IMR-90 (cell line): ENCODE measurements at regions not wholly inside any gene's neighbourhood (a gene's known extent, or its start where the extent isn't known, plus 50 kb on each side); places are given as distances from the start of the nearest gene placed in this dataset.

Experiments used
- ATAC-seq: fragments of 200-7000 bp; cut with Tn5 transposase; 2 replicates; pipeline ENCODE4 v1.9.1; 2020; ENCODE audit warnings: low read depth, mild to moderate bottlenecking, moderate library complexity
- BruUV-seq: library from RNA; stranded (reverse); fragments of 400-500 nt; replicated peaks from 2 replicates; lab custom pipeline; 2021; lab: Mats Ljungman, UMichigan
- CTCF ChIA-PET: fragments of 300-600 bp; formaldehyde crosslinking; extraction: SDS; loops from one replicate; lab custom pipeline; 2021; ENCODE audit warnings: antibody characterized with exemption; lab: Yijun Ruan, JAX
- POLR2A ChIA-PET: fragments of 300-600 bp; sonication (Branson Sonifier 250); formaldehyde crosslinking; loops from one replicate; lab custom pipeline; 2022; ENCODE audit warnings: antibody characterized with exemption; ENCODE audit not compliant: unreplicated experiment; lab: Charles Lee
- DNase-seq: peaks from one replicate; pipeline ENCODE4 v3.0.0; 2013
- H2AFZ ChIP-seq: replicated peaks from 2 replicates; pipeline ENCODE3; 2013; ENCODE audit warnings: low read length, mild to moderate bottlenecking; ENCODE audit not compliant: poor library complexity
- H2AK5ac ChIP-seq: 2 replicates; pipeline ENCODE4 v1.6.1; 2013; ENCODE audit warnings: low read depth, low read length, inconsistent platforms
- H2AK9ac ChIP-seq: replicated peaks from 2 replicates; pipeline ENCODE3; 2013; ENCODE audit warnings: mild to moderate bottlenecking, low read depth, low read length, moderate library complexity; ENCODE audit not compliant: poor library complexity
- H2BK120ac ChIP-seq: 2 replicates; pipeline ENCODE4 v1.6.1; 2013; ENCODE audit warnings: low read depth, low read length, inconsistent platforms
- H2BK15ac ChIP-seq: 3 replicates; pipeline ENCODE4 v1.6.1; 2013; ENCODE audit warnings: low read depth, low read length, inconsistent platforms
- H2BK20ac ChIP-seq: 2 replicates; pipeline ENCODE4 v1.6.1; 2013; ENCODE audit warnings: low read depth, mild to moderate bottlenecking, inconsistent platforms, low read length, moderate library complexity
- H2BK5ac ChIP-seq: 2 replicates; pipeline ENCODE4 v1.6.1; 2013; ENCODE audit warnings: mild to moderate bottlenecking, low read depth, low read length, inconsistent platforms; ENCODE audit not compliant: poor library complexity, severe bottlenecking
- H3K14ac ChIP-seq: replicated peaks from 2 replicates; pipeline ENCODE4 v1.6.1; 2013; ENCODE audit warnings: low read depth, low read length, inconsistent platforms
- H3K18ac ChIP-seq: 2 replicates; pipeline ENCODE4 v1.6.1; 2013; ENCODE audit warnings: low read depth, low read length, control low read depth
- H3K23ac ChIP-seq: 2 replicates; pipeline ENCODE4 v1.6.1; 2013; ENCODE audit warnings: low read depth, low read length, inconsistent platforms
- H3K27ac ChIP-seq: 2 replicates; pipeline ENCODE4 v1.5.1; 2013; ENCODE audit warnings: mild to moderate bottlenecking, control low read depth, low read length; ENCODE audit not compliant: insufficient read depth
- H3K27me3 ChIP-seq: 2 replicates; pipeline ENCODE4 v1.6.1; 2013; ENCODE audit warnings: low read length; ENCODE audit not compliant: control insufficient read depth, insufficient read depth
- H3K36me3 ChIP-seq: 2 replicates; pipeline ENCODE4 v1.6.1; 2013; ENCODE audit warnings: low read length, mixed read lengths; ENCODE audit not compliant: control insufficient read depth, insufficient read depth
- H3K4ac ChIP-seq: 2 replicates; pipeline ENCODE4 v1.6.1; 2013; ENCODE audit warnings: low read depth, low read length, inconsistent platforms
- H3K4me1 ChIP-seq: 2 replicates; pipeline ENCODE4 v1.6.1; 2013; ENCODE audit warnings: low read length, mixed read lengths; ENCODE audit not compliant: control insufficient read depth, insufficient read depth
- H3K4me2 ChIP-seq: 2 replicates; pipeline ENCODE4 v1.6.1; 2013; ENCODE audit warnings: low read depth, mild to moderate bottlenecking, control low read depth, low read length, moderate library complexity
- H3K4me3 ChIP-seq: 2 replicates; pipeline ENCODE4 v1.5.1; 2013; ENCODE audit warnings: low read depth, mild to moderate bottlenecking, control low read depth, low read length, moderate library complexity; ENCODE audit not compliant: insufficient read depth
- H3K56ac ChIP-seq: 2 replicates; pipeline ENCODE4 v1.6.1; 2013; ENCODE audit warnings: low read length, inconsistent platforms; ENCODE audit not compliant: insufficient read depth; ENCODE audit errors: extremely low read depth
- H3K79me1 ChIP-seq, 2 experiments: 2 replicates each; pipeline ENCODE4 v1.6.1; 2013; ENCODE audit warnings: low read length in 2 of 2, inconsistent platforms in 1 of 2, low read depth in 1 of 2
- H3K9ac ChIP-seq: 2 replicates; pipeline ENCODE4 v1.6.1; 2013; ENCODE audit warnings: low read depth, low read length, control low read depth
- H3K9me1 ChIP-seq: 2 replicates; pipeline ENCODE4 v1.6.1; 2013; ENCODE audit warnings: low read length, inconsistent platforms; ENCODE audit not compliant: insufficient read depth
- H3K9me3 ChIP-seq: 2 replicates; pipeline ENCODE4 v1.6.1; 2013; ENCODE audit warnings: low read length; ENCODE audit not compliant: control insufficient read depth, insufficient read depth
- H4K20me1 ChIP-seq: 2 replicates; pipeline ENCODE4 v1.6.1; 2013; ENCODE audit warnings: low read length, inconsistent platforms; ENCODE audit not compliant: insufficient read depth
- H4K5ac ChIP-seq: 2 replicates; pipeline ENCODE4 v1.6.1; 2013; ENCODE audit warnings: mild to moderate bottlenecking, low read depth, low read length, control low read depth
- H4K8ac ChIP-seq, 2 experiments: 2 replicates each; pipeline ENCODE4 v1.6.1; 2013; ENCODE audit warnings: low read depth in 2 of 2, low read length in 2 of 2, control low read depth in 1 of 2, inconsistent platforms in 1 of 2
- H4K91ac ChIP-seq: 2 replicates; pipeline ENCODE4 v1.6.1; 2013; ENCODE audit warnings: low read depth, low read length, inconsistent platforms; ENCODE audit not compliant: insufficient read depth
- BHLHE40 ChIP-seq: fragments of 150-350 bp; IDR thresholded peaks from 2 replicates; pipeline ENCODE4 v1.6.1; 2016; ENCODE audit warnings: mild to moderate bottlenecking, low read depth, low read length
- CHD1 ChIP-seq: IDR thresholded peaks from 2 replicates; pipeline ENCODE4 v1.6.1; 2012; ENCODE audit warnings: low read depth, low read length, improper control_type of control experiment
- FOS ChIP-seq: fragments of 150-350 bp; IDR thresholded peaks from 2 replicates; pipeline ENCODE4 v1.6.1; 2016; ENCODE audit warnings: low read depth, low read length
- MAFK ChIP-seq: IDR thresholded peaks from 2 replicates; pipeline ENCODE4 v1.6.1; 2012; ENCODE audit warnings: low read depth, low read length, improper control_type of control experiment
- MAZ ChIP-seq: IDR thresholded peaks from 2 replicates; pipeline ENCODE4 v1.6.1; 2012; ENCODE audit warnings: low read depth, mild to moderate bottlenecking, low read length, improper control_type of control experiment, moderate library complexity, borderline replicate concordance
- NFE2L2 ChIP-seq: fragments of 150-350 bp; IDR thresholded peaks from 2 replicates; pipeline ENCODE4 v1.6.1; 2016; ENCODE audit warnings: low read depth, mild to moderate bottlenecking, low read length
- POLR2A ChIP-seq: IDR thresholded peaks from 2 replicates; pipeline ENCODE4 v1.6.1; 2012; ENCODE audit warnings: mild to moderate bottlenecking, low read depth, low read length
- RAD21 ChIP-seq: IDR thresholded peaks from 2 replicates; pipeline ENCODE4 v1.6.1; 2012; ENCODE audit warnings: low read length, improper control_type of control experiment
- RCOR1 ChIP-seq: IDR thresholded peaks from 2 replicates; pipeline ENCODE4 v1.6.1; 2012; ENCODE audit warnings: mild to moderate bottlenecking, low read length, improper control_type of control experiment; ENCODE audit not compliant: insufficient replicate concordance
- SMC3 ChIP-seq: fragments of 150-350 bp; IDR thresholded peaks from 2 replicates; pipeline ENCODE4 v1.6.1; 2016; ENCODE audit warnings: low read depth, mild to moderate bottlenecking, antibody characterized with exemption, low read length, moderate library complexity
- WGBS, 2 experiments: methylation state at CpG; one replicate each; pipeline versions ENCODE4 v1.1.5 to v1.1.7; 2013; ENCODE audit warnings: missing lambda C conversion rate in 2 of 2; ENCODE audit not compliant: insufficient read length in 1 of 2; ENCODE audit errors: extremely low coverage in 2 of 2; 5-methylcytosine and 5-hydroxymethylcytosine counted together
- dilution Hi-C: fragments of 300-500 bp; cut with HindIII; formaldehyde crosslinking; loops from one replicate; pipeline ENCODE4 v1.14.3; 2018; ENCODE audit warnings: low sequenced_read_pairs; ENCODE audit not compliant: unreplicated experiment
- in situ Hi-C: fragments of 300-500 bp; cut with MboI; formaldehyde crosslinking; loops from 3 replicates; pipeline ENCODE4 v1.14.3; 2019; ENCODE audit warnings: low sequenced_read_pairs, inconsistent platforms, mixed read lengths
- intact Hi-C: fragments of 100-400 bp; cut with micrococcal nuclease; formaldehyde crosslinking; loops from 2 replicates; pipeline ENCODE4 v1.10.0; 2022
- TF ChIP-seq, protein P1 (sequence below): conservative IDR thresholded peaks from 2 replicates; pipeline ENCODE4 v1.5.1; 2012; ENCODE audit warnings: mild to moderate bottlenecking, low read depth, low read length, improper control_type of control experiment
- TF ChIP-seq, protein P2 (sequence below): fragments of 150-350 bp; IDR thresholded peaks from 2 replicates; pipeline ENCODE4 v1.6.1; 2016; ENCODE audit warnings: low read depth, mild to moderate bottlenecking, low read length, moderate library complexity, borderline replicate concordance

DNA sequence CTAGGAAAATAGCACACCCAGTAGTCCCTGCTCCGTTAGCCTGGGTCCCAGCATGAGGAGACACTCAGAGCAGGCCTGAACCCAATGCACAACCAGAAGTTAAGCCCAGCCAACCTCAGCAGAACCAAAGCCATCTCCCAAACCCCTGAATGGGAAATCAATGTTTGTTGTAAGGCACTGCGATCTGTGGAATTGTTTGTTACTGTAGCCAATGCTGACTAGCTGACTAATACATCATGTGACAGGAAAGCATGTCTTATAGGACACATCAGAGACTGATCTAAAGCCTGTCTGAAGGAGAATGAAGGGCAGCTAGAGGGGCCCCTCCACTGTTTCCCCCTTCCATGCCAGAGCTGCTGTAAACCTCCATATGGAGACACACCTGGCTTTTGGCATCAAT lies 96.4 kb downstream of the MARCHF4 start:
- peaks cover 4% of the 10 kb centered on the region for H3K4me1 ChIP-seq
- no peak overlapping the region for H4K5ac ChIP-seq
- H4K8ac ChIP-seq, result no peak overlapping the region
- CTCF ChIA-PET, result no interaction called here
- no peak overlapping the region for H3K27ac ChIP-seq
- no peaks in the 10 kb centered on the region for H3K79me1 ChIP-seq
- H3K9ac ChIP-seq, result no peak overlapping the region
- H3K4me3 ChIP-seq, result no peak overlapping the region
- no peak for TF ChIP-seq NFE2L2
- TF ChIP-seq, protein P1, sequence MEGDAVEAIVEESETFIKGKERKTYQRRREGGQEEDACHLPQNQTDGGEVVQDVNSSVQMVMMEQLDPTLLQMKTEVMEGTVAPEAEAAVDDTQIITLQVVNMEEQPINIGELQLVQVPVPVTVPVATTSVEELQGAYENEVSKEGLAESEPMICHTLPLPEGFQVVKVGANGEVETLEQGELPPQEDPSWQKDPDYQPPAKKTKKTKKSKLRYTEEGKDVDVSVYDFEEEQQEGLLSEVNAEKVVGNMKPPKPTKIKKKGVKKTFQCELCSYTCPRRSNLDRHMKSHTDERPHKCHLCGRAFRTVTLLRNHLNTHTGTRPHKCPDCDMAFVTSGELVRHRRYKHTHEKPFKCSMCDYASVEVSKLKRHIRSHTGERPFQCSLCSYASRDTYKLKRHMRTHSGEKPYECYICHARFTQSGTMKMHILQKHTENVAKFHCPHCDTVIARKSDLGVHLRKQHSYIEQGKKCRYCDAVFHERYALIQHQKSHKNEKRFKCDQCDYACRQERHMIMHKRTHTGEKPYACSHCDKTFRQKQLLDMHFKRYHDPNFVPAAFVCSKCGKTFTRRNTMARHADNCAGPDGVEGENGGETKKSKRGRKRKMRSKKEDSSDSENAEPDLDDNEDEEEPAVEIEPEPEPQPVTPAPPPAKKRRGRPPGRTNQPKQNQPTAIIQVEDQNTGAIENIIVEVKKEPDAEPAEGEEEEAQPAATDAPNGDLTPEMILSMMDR, result no peak
- no peak for TF ChIP-seq SMC3
- no peak for TF ChIP-seq FOS
- TF ChIP-seq, protein P2, sequence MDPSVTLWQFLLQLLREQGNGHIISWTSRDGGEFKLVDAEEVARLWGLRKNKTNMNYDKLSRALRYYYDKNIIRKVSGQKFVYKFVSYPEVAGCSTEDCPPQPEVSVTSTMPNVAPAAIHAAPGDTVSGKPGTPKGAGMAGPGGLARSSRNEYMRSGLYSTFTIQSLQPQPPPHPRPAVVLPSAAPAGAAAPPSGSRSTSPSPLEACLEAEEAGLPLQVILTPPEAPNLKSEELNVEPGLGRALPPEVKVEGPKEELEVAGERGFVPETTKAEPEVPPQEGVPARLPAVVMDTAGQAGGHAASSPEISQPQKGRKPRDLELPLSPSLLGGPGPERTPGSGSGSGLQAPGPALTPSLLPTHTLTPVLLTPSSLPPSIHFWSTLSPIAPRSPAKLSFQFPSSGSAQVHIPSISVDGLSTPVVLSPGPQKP, result no peak
- TF ChIP-seq MAFK, result no peak
- TF ChIP-seq BHLHE40, result no peak
- TF ChIP-seq RAD21, result no peak
- no peak for TF ChIP-seq POLR2A
- no peak for TF ChIP-seq CHD1
- no peak for TF ChIP-seq RCOR1
- no peak for TF ChIP-seq MAZ
- H2BK20ac ChIP-seq, result no peak overlapping the region
- H3K14ac ChIP-seq, result no peak overlapping the region
- no peak for ATAC-seq
- H2BK15ac ChIP-seq, result no peak overlapping the region
- H3K9me1 ChIP-seq, result peaks cover 11% of the 10 kb centered on the region
- no peak overlapping the region for H2AK5ac ChIP-seq
- H3K4me2 ChIP-seq, result no peak overlapping the region
- intact Hi-C loops (no loop called here), dilution Hi-C loops (no loop called here), in situ Hi-C loops (no loop called here)
- no peak overlapping the region for H2BK120ac ChIP-seq
- no peak overlapping the region for H2AFZ ChIP-seq
- H3K23ac ChIP-seq, result no peak overlapping the region
- no peak overlapping the region for H2BK5ac ChIP-seq
- POLR2A ChIA-PET, result no interaction called here
- H2AK9ac ChIP-seq, result no peak overlapping the region
- H3K27me3 ChIP-seq, result no peaks in the 10 kb centered on the region
- no peak for DNase-seq
- WGBS, 2 experiments, result no CpG with 5 or more reads among the region's 2 CpGs
- peaks cover 4% of the 10 kb centered on the region; the same call in 1 of the 2 replicates for H3K36me3 ChIP-seq
- no peak overlapping the region for H3K18ac ChIP-seq
- no peaks in the 10 kb centered on the region for H3K9me3 ChIP-seq
- no peak overlapping the region for H3K4ac ChIP-seq
- H4K20me1 ChIP-seq, result no peaks in the 10 kb centered on the region
- H4K91ac ChIP-seq, result no peak overlapping the region
- no TSS peak for BruUV-seq
- no peak overlapping the region for H3K56ac ChIP-seq
